ENCODE measurements at regions not wholly inside any gene's neighbourhood (a gene's known extent, or its start where the extent isn't known, plus 50 kb on each side); places are given as distances from the start of the nearest gene placed in this dataset.
"Not testable (repeated sequence)": the region's sequence is repeated elsewhere in the genome, so short reads cannot be mapped to it uniquely, and the experiment has no call there.

GRCh38 chr22:25395468-25395867 lies 169.0 kb upstream of the GRK3 start:
- no peak for DNase-seq (ENCODE audit: low read depth in 2 of 2)

DNA sequence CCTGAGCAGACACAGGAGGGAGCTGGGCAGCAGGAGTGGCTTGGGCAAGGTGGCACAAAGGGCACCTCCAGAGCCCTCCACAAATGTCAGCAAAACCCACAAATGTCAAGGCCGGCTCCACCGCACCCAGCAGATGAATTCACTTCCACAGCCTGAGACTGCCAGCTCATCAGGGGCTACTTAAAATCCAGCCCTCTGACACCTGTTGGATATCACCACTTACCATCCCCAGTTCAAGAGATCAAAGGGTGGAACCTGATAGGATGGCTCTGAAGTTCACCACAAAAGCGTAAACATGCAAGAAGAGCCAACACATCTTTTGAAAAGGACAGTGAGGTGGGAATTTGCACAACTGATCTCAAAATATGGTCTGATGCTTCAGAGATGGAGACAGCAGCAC lies 168.6 kb upstream of the GRK3 start:
- DNase-seq (ENCODE audit: low read depth in 2 of 2), result no peak

DNA sequence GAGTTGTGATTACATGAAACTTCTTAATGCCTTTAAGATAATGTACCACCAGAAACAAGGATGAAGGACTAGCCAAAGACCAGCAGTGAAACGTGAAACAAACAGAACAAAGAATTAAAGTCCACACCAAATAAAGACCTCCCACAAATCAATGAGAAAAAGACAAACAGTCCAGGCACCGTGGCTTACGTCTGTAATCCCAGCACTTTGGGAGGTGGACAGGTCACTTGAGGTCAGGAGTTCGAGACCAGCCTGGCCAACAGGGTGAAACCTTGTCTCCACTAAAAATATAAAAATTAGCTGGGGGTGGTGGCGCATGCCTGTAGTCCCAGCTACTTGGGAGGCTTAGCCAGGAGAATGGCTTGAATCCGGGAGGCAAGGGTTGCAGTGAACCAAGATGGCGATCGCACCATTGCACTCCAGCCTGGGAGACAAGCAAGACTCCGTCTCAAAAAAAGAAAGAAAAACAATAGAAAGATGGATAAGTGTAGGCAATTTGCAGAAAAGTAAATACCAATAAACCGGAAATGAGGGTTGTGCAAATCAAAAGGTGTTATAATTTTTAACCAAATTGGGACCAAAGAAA lies 167.8 kb upstream of the GRK3 start:
- DNase-seq (ENCODE audit: low read depth in 2 of 2), result no peak

- no peak for DNase-seq (ENCODE audit: low read depth in 2 of 2)
Measured at GRCh38 chr22:25397616-25398015, 166.9 kb upstream of the GRK3 start.

- not testable (repeated sequence) for DNase-seq (ENCODE audit: low read depth in 2 of 2)
Measured at GRCh38 chr22:25398591-25399062, 165.8 kb upstream of the GRK3 start.

DNA sequence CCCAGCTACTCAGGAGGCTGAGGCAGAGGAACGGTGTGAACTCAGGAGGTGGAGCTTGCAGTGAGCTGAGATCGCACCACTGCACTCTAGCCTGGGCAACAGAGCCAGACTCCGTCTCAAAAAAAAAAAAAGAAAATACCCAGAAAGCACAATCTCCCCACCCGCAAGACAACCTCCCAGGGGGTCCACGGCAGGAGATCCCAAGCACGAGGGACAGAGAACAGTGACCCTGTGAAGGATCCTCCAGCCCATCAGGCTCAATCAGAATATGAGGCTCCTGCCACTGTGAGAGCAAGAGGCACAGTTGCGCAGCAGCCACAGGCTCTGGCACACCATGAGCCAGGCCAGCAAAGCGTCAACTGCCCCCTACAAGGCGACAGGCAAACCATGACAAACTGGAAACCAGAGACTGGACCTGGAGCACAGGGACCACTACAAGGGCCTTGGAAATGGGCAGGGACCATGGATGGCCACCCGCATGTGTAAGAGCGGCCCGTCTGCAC lies 164.8 kb upstream of the GRK3 start:
- DNase-seq (ENCODE audit: low read depth in 2 of 2), result no peak

DNA sequence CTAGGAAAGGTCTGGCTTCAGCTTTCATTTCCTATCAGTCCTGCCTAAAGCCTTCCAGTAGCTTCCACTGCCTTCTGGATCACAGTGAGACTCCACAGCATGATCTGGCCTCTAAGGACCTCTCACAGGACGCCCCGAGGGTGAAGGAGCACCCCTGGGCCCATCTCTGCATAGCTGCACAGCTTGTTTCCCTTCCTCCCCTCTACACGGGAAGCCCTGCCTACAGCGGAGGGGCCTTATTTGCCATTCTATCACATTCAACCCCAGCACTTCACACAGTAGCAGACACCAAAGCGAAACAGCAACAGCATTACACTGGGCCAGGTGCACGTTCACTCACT lies 162.3 kb upstream of the GRK3 start:
- no peak for DNase-seq (ENCODE audit: low read depth in 2 of 2)

- peak; percentile 36 to 46 for DNase-seq (ENCODE audit: low read depth in 2 of 2)
Measured at GRCh38 chr22:25402501-25403283, 161.8 kb upstream of the GRK3 start.

DNA sequence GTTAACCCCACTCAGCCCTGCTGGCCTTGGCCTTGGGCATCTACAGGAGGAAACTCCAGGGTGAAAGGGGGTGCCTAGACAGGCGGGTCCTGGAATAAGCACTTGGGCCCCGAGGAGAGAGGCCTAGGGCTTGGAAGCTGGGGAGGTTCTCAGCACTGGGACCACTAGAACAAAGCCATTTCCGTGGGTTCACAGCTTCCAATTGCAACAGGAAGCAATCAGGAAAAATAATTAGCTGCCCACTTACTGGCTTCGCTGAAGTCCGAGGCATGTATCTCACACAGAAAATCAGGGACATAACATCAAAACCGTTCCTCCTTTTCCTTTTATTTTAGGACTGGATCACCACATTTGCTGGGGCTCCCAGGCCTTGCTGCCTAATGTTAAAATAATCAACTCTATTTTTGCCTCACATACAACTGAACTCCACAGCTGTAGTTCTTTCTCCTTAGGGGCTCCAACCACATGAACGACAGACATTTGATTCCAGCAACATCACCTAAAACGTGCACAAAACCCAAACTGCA lies 161.1 kb upstream of the GRK3 start:
- no peak for DNase-seq (ENCODE audit: low read depth in 2 of 2)

- DNase-seq (ENCODE audit: low read depth in 2 of 2), result no peak
Measured at GRCh38 chr22:25403811-25404471, 160.5 kb upstream of the GRK3 start.

DNA sequence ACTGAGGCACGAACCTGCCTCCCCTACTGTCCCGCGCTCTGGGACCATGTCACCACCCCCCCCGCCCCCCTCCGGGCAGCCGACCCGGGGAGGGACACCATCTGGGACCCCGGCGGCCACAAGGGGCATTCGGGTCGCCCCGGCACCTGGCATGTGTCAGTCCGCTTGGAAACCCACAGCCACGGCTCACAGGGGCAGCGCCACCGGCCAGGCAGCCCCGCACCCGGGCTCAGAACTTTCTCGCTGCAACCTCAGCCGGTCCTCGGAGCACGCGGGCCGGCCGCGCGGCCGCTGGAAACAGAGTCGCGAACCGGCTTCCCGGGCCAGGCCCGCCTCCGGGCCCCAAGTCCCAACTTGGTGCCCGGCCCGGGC lies 159.9 kb upstream of the GRK3 start:
- DNase-seq (ENCODE audit: low read depth in 2 of 2), result no peak

- DNase-seq (ENCODE audit: low read depth in 2 of 2), result peak; percentile 15 to 29
Measured at GRCh38 chr22:25404928-25405816, 159.3 kb upstream of the GRK3 start.

- DNase-seq (ENCODE audit: low read depth in 2 of 2), result no peak
Measured at GRCh38 chr22:25405841-25406509, 158.5 kb upstream of the GRK3 start.

- DNase-seq (ENCODE audit: low read depth in 2 of 2), result no peak
Measured at GRCh38 chr22:25406510-25407210, 157.8 kb upstream of the GRK3 start.

GRCh38 chr22:25407226-25407858 lies 157.1 kb upstream of the GRK3 start:
- no peak for DNase-seq (ENCODE audit: low read depth in 2 of 2)

DNA sequence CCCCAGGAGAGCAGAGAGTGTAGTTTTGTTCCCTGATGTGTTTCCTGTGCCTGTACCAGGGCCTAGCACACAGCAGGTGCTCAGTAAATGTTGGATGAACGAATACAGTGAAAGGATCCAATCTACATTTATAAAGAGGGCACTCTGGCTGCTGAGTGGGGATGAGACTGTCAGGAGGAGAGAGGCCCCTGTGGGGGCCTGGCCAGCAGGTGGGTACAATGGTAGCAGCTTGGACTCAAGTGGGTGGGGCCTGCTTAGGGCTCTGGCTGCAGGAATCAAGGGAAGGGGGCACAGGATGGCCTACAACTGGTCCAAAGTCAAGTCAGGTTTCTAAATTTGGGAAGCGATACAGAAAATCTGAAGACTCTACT lies 156.6 kb upstream of the GRK3 start:
- no peak for DNase-seq (ENCODE audit: low read depth in 2 of 2)

- no peak for DNase-seq (ENCODE audit: low read depth in 2 of 2)
Measured at GRCh38 chr22:25409240-25409639, 155.2 kb upstream of the GRK3 start.

GRCh38 chr22:25410849-25411248 lies 153.6 kb upstream of the GRK3 start:
- DNase-seq (ENCODE audit: low read depth in 2 of 2), result no peak

GRCh38 chr22:25413620-25414019 lies 150.9 kb upstream of the GRK3 start:
- no peak for DNase-seq (ENCODE audit: low read depth in 2 of 2)

GRCh38 chr22:25415731-25416130 lies 148.7 kb upstream of the GRK3 start:
- not testable (repeated sequence) for DNase-seq (ENCODE audit: low read depth in 2 of 2)

Measured in fibroblast of skin of left biceps (primary cell).